ENCODE measurements at regions not wholly inside any gene's neighbourhood (a gene's known extent, or its start where the extent isn't known, plus 50 kb on each side); places are given as distances from the start of the nearest gene placed in this dataset.

GRCh38 chr1:222247081-222247480, 300.8 kb downstream of the HHIPL2 start:
- DNase-seq, result no peak
- Histone ChIP-seq H3K27ac (ENCODE audit: low read depth, low read length) (no peak overlapping the region), H3K36me3 (ENCODE audit: insufficient read depth, low read length) (no peaks in the 10 kb centered on the region), H3K4me3 (ENCODE audit: low read length in 2 of 2) (no peak overlapping the region), H3K4me1 (ENCODE audit: insufficient read depth, low read length) (no peaks in the 10 kb centered on the region), H3K9me3 (ENCODE audit: control insufficient read depth in 1 of 2, low read length in 2 of 2) (no peaks in the 10 kb centered on the region), H3K27me3 (ENCODE audit: insufficient read depth, low read length) (no peaks in the 10 kb centered on the region)
- Mint-ChIP-seq H3K4me1 (peaks cover 6 to 14% (median 9%) of the 10 kb centered on the region in 4 donors), H3K36me3 (peaks cover 0 to 3% of the 10 kb centered on the region in 2 donors), H3K27me3 (no peaks in the 10 kb centered on the region), H3K4me3 (no peak overlapping the region), H3K9me3 (peaks cover 0 to 3% (median 0%) of the 10 kb centered on the region in 8 donors), H3K27ac (no peak overlapping the region)
- ChIA-PET CTCF (ENCODE audit: partially characterized antibody) (no interaction called here), POLR2A (ENCODE audit: partially characterized antibody) (no interaction called here)
- intact Hi-C loops (cut with micrococcal nuclease), result no loop called here

- CTCF ChIA-PET (ENCODE audit: partially characterized antibody), result no interaction called here
- Histone ChIP-seq H3K4me3 (ENCODE audit: low read length in 2 of 2) (no peak overlapping the region), H3K9me3 (ENCODE audit: control insufficient read depth in 1 of 2, low read length in 2 of 2) (no peaks in the 10 kb centered on the region), H3K27me3 (ENCODE audit: insufficient read depth, low read length) (no peaks in the 10 kb centered on the region), H3K27ac (ENCODE audit: low read depth, low read length) (no peak overlapping the region), H3K36me3 (ENCODE audit: insufficient read depth, low read length) (no peaks in the 10 kb centered on the region), H3K4me1 (ENCODE audit: insufficient read depth, low read length) (no peaks in the 10 kb centered on the region)
- H3K4me1 Mint-ChIP-seq, result peaks cover 4 to 14% (median 8%) of the 10 kb centered on the region in 4 donors
- H3K27me3 Mint-ChIP-seq, result no peaks in the 10 kb centered on the region
- no peaks in the 10 kb centered on the region for H3K9me3 Mint-ChIP-seq
- peaks cover 0 to 3% of the 10 kb centered on the region in 2 donors for H3K36me3 Mint-ChIP-seq
- intact Hi-C loops (cut with micrococcal nuclease), result no loop called here
- no peak for DNase-seq
- H3K4me3 Mint-ChIP-seq, result no peak overlapping the region
- POLR2A ChIA-PET (ENCODE audit: partially characterized antibody), result no interaction called here
- no peak overlapping the region for H3K27ac Mint-ChIP-seq
Observed at GRCh38 chr1:222243902-222244301, 304.0 kb downstream of the HHIPL2 start.

DNA sequence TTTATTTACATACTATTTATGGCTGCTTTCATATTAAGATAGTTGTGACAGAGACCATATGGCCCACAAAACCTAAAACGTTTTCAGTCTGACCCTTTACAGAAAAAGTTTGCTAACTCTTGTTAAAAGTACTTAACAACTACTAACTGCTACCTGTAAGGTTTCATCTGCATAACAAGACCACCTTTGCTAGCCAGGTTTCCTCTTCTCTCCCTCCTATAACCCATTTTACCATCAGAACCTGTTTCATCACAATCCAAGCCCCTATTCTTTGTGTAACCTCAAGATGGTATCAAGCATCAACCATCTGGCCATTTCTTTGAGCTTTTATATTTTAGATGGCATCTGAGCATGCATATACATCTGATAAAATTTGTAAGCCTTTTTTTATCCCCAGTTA, 305.4 kb downstream of the HHIPL2 start:
- no peaks in the 10 kb centered on the region for H3K9me3 Mint-ChIP-seq
- no peak overlapping the region for H3K27ac Mint-ChIP-seq
- H3K27ac ChIP-seq (ENCODE audit: low read depth, low read length), result no peak overlapping the region

GRCh38 chr1:222241410-222241809, 306.5 kb downstream of the HHIPL2 start:
- Histone ChIP-seq H3K4me3 (ENCODE audit: low read length in 2 of 2) (no peak overlapping the region), H3K4me1 (ENCODE audit: insufficient read depth, low read length) (no peaks in the 10 kb centered on the region), H3K36me3 (ENCODE audit: insufficient read depth, low read length) (no peaks in the 10 kb centered on the region), H3K27me3 (ENCODE audit: insufficient read depth, low read length) (no peaks in the 10 kb centered on the region), H3K27ac (ENCODE audit: low read depth, low read length) (no peak overlapping the region), H3K9me3 (ENCODE audit: control insufficient read depth in 1 of 2, low read length in 2 of 2) (no peaks in the 10 kb centered on the region)
- DNase-seq, result no peak
- Mint-ChIP-seq H3K4me3 (no peak overlapping the region), H3K27me3 (no peaks in the 10 kb centered on the region), H3K27ac (no peak overlapping the region), H3K9me3 (peaks cover 0 to 2% (median 0%) of the 10 kb centered on the region in 8 donors), H3K4me1 (no peaks in the 10 kb centered on the region), H3K36me3 (peaks cover 0 to 3% of the 10 kb centered on the region in 2 donors)
- ChIA-PET CTCF (ENCODE audit: partially characterized antibody) (no interaction called here), POLR2A (ENCODE audit: partially characterized antibody) (no interaction called here)
- intact Hi-C loops (cut with micrococcal nuclease), result no loop called here

More for the DNA sequence above, 305.4 kb downstream of the HHIPL2 start:
- Histone ChIP-seq H3K9me3 (ENCODE audit: control insufficient read depth in 1 of 2, low read length in 2 of 2) (no peaks in the 10 kb centered on the region), H3K4me1 (ENCODE audit: insufficient read depth, low read length) (no peaks in the 10 kb centered on the region), H3K4me3 (ENCODE audit: low read length in 2 of 2) (no peak overlapping the region), H3K36me3 (ENCODE audit: insufficient read depth, low read length) (no peaks in the 10 kb centered on the region), H3K27me3 (ENCODE audit: insufficient read depth, low read length) (no peaks in the 10 kb centered on the region)
- Mint-ChIP-seq H3K4me3 (no peak overlapping the region), H3K4me1 (peaks cover 0 to 5% (median 2%) of the 10 kb centered on the region in 4 donors), H3K27me3 (no peaks in the 10 kb centered on the region), H3K36me3 (peaks cover 0 to 3% of the 10 kb centered on the region in 2 donors)
- DNase-seq, result no peak
- POLR2A ChIA-PET (ENCODE audit: partially characterized antibody), result no interaction called here
- intact Hi-C loops (cut with micrococcal nuclease), result no loop called here
- CTCF ChIA-PET (ENCODE audit: partially characterized antibody), result interaction anchor here (0.5 kb wide), 1 partner anchor 787 kb away, joined by 4 read pairs; no protein-coding TSS in a partner anchor

GRCh38 chr1:222240536-222241181, 307.2 kb downstream of the HHIPL2 start:
- no peak for DNase-seq
- Mint-ChIP-seq H3K4me3 (no peak overlapping the region), H3K27ac (no peak overlapping the region), H3K36me3 (no peaks in the 10 kb centered on the region), H3K4me1 (no peaks in the 10 kb centered on the region), H3K27me3 (no peaks in the 10 kb centered on the region), H3K9me3 (peaks cover 0 to 2% (median 0%) of the 10 kb centered on the region in 8 donors)
- ChIA-PET POLR2A (ENCODE audit: partially characterized antibody) (no interaction called here), CTCF (ENCODE audit: partially characterized antibody) (interaction anchor here (0.8 kb wide), 1 partner anchor 9 kb away, joined by 3 read pairs; no protein-coding TSS in a partner anchor)
- Histone ChIP-seq H3K9me3 (ENCODE audit: control insufficient read depth in 1 of 2, low read length in 2 of 2) (no peaks in the 10 kb centered on the region), H3K27me3 (ENCODE audit: insufficient read depth, low read length) (no peaks in the 10 kb centered on the region), H3K36me3 (ENCODE audit: insufficient read depth, low read length) (no peaks in the 10 kb centered on the region), H3K4me1 (ENCODE audit: insufficient read depth, low read length) (no peaks in the 10 kb centered on the region), H3K27ac (ENCODE audit: low read depth, low read length) (no peak overlapping the region), H3K4me3 (ENCODE audit: low read length in 2 of 2) (no peak overlapping the region)
- intact Hi-C loops (cut with micrococcal nuclease), result no loop called here

- Mint-ChIP-seq H3K27ac (no peak overlapping the region), H3K27me3 (peaks cover 0 to 2% of the 10 kb centered on the region in 2 donors), H3K4me1 (no peaks in the 10 kb centered on the region), H3K4me3 (no peak overlapping the region), H3K36me3 (no peaks in the 10 kb centered on the region), H3K9me3 (peaks cover 0 to 2% (median 0%) of the 10 kb centered on the region in 8 donors)
- Histone ChIP-seq H3K9me3 (ENCODE audit: control insufficient read depth in 1 of 2, low read length in 2 of 2) (no peaks in the 10 kb centered on the region), H3K4me3 (ENCODE audit: low read length in 2 of 2) (no peak overlapping the region), H3K27me3 (ENCODE audit: insufficient read depth, low read length) (no peaks in the 10 kb centered on the region), H3K4me1 (ENCODE audit: insufficient read depth, low read length) (no peaks in the 10 kb centered on the region), H3K27ac (ENCODE audit: low read depth, low read length) (no peak overlapping the region), H3K36me3 (ENCODE audit: insufficient read depth, low read length) (no peaks in the 10 kb centered on the region)
- POLR2A ChIA-PET (ENCODE audit: partially characterized antibody), result no interaction called here
- CTCF ChIA-PET (ENCODE audit: partially characterized antibody), result no interaction called here
- intact Hi-C loops (cut with micrococcal nuclease), result no loop called here
- no peak for DNase-seq
Observed at GRCh38 chr1:222239130-222239529, 308.8 kb downstream of the HHIPL2 start.

- POLR2A ChIA-PET (ENCODE audit: partially characterized antibody), result no interaction called here
Observed at GRCh38 chr1:222234351-222234750, 313.6 kb downstream of the HHIPL2 start.

More at GRCh38 chr1:222234351-222234750, 313.6 kb downstream of the HHIPL2 start:
- H3K4me1 Mint-ChIP-seq, result no peaks in the 10 kb centered on the region
- H3K9me3 ChIP-seq (ENCODE audit: control insufficient read depth in 1 of 2, low read length in 2 of 2), result no peaks in the 10 kb centered on the region
- H3K36me3 Mint-ChIP-seq, result no peaks in the 10 kb centered on the region
- H3K9me3 Mint-ChIP-seq, result peaks cover 0 to 2% (median 0%) of the 10 kb centered on the region in 8 donors
- DNase-seq, result no peak
- H3K27me3 Mint-ChIP-seq, result peaks cover 0 to 4% of the 10 kb centered on the region in 2 donors
- H3K4me1 ChIP-seq (ENCODE audit: insufficient read depth, low read length), result no peaks in the 10 kb centered on the region
- peak overlapping the region in 1 of 7 donors; percentile 2 for H3K27ac Mint-ChIP-seq
- no peaks in the 10 kb centered on the region for H3K27me3 ChIP-seq (ENCODE audit: insufficient read depth, low read length)
- no peak overlapping the region for H3K4me3 ChIP-seq (ENCODE audit: low read length in 2 of 2)
- H3K4me3 Mint-ChIP-seq, result no peak overlapping the region
- H3K36me3 ChIP-seq (ENCODE audit: insufficient read depth, low read length), result no peaks in the 10 kb centered on the region
- intact Hi-C loops (cut with micrococcal nuclease), result no loop called here
- no peak overlapping the region for H3K27ac ChIP-seq (ENCODE audit: low read depth, low read length)
- CTCF ChIA-PET (ENCODE audit: partially characterized antibody), result no interaction called here
